H1 (cell line): ENCODE measurements at regions not wholly inside any gene's neighbourhood (a gene's known extent, or its start where the extent isn't known, plus 50 kb on each side); places are given as distances from the start of the nearest gene placed in this dataset.

Experiments
- CTCF ChIA-PET: fragments of 300-600 bp; sonication (Branson Sonifier 250); formaldehyde crosslinking; loops from one replicate; lab custom pipeline; 2021; ENCODE audit not compliant: partially characterized antibody; lab: Charles Lee
- POLR2A ChIA-PET: fragments of 300-600 bp; sonication (Branson Sonifier 250); formaldehyde crosslinking; loops from one replicate; lab custom pipeline; 2021; ENCODE audit warnings: inconsistent platforms; ENCODE audit not compliant: partially characterized antibody; lab: Charles Lee
- DNase-seq, 2 experiments: peaks; one replicate each; pipeline versions ENCODE4 v3.0.0 to v3.0.0-alpha.2; 2010 to 2022; ENCODE audit warnings: low spot score in 2 of 2, low read depth in 1 of 2, mixed read lengths in 1 of 2
- FAIRE-seq: peaks from 2 replicates; lab custom pipeline; 2011; peaks lifted over from hg19 to GRCh38; lab: Jason Lieb, UNC
- H2AFZ ChIP-seq: 2 replicates; pipeline ENCODE4 v1.8.1; 2012; ENCODE audit warnings: low read length, inconsistent platforms
- H2AK5ac ChIP-seq: 2 replicates; pipeline ENCODE4 v1.6.1; 2013; ENCODE audit warnings: low read depth, low read length
- H2BK120ac ChIP-seq: replicated peaks from 2 replicates; pipeline ENCODE3; 2013; ENCODE audit warnings: low read depth, low read length, inconsistent platforms
- H2BK12ac ChIP-seq: 2 replicates; pipeline ENCODE4 v1.6.1; 2013; ENCODE audit warnings: low read depth, low read length
- H2BK15ac ChIP-seq: 2 replicates; pipeline ENCODE4 v1.6.1; 2013; ENCODE audit warnings: low read length
- H2BK20ac ChIP-seq: 2 replicates; pipeline ENCODE4 v1.6.1; 2013; ENCODE audit warnings: low read length
- H2BK5ac ChIP-seq: 2 replicates; pipeline ENCODE4 v1.6.1; 2013; ENCODE audit warnings: low read depth, low read length
- H3K14ac ChIP-seq: 2 replicates; pipeline ENCODE4 v1.6.1; 2013; ENCODE audit warnings: inconsistent platforms; ENCODE audit not compliant: insufficient read length
- H3K18ac ChIP-seq: 2 replicates; pipeline ENCODE4 v1.6.1; 2013; ENCODE audit warnings: low read length; ENCODE audit errors: extremely low read depth
- H3K23ac ChIP-seq: 2 replicates; pipeline ENCODE4 v1.6.1; 2013; ENCODE audit warnings: inconsistent platforms; ENCODE audit not compliant: insufficient read length
- H3K23me2 ChIP-seq: 2 replicates; pipeline ENCODE4 v1.6.1; 2013; ENCODE audit warnings: low read depth, low read length
- H3K27ac ChIP-seq: 2 replicates; pipeline ENCODE4 v1.6.1; 2011; ENCODE audit warnings: low read depth, low read length, inconsistent platforms
- H3K27me3 ChIP-seq, 4 experiments: replicated peaks in 1 of 4; 1 replicate in 1 of 4; 2 replicates in 3 of 4; pipeline versions ENCODE4 v1.6.1 to v1.8.1; 2011 to 2013; ENCODE audit warnings: low read length in 3 of 4, mild to moderate bottlenecking in 3 of 4, inconsistent platforms in 2 of 4, mixed read lengths in 2 of 4, moderate library complexity in 1 of 4; ENCODE audit not compliant: control insufficient read depth in 3 of 4, insufficient read depth in 3 of 4; ENCODE audit errors: extremely low read depth in 1 of 4
- H3K36me3 ChIP-seq, 4 experiments: 2 replicates each; pipeline versions ENCODE4 v1.6.1 to v1.8.1; 2011 to 2013; ENCODE audit warnings: mild to moderate bottlenecking in 4 of 4, low read length in 3 of 4, moderate library complexity in 2 of 4, control low read depth in 1 of 4, inconsistent platforms in 1 of 4; ENCODE audit not compliant: insufficient read depth in 4 of 4, control insufficient read depth in 2 of 4
- H3K4ac ChIP-seq: replicated peaks from 2 replicates; pipeline ENCODE3; 2013; ENCODE audit warnings: low read length, low read depth, mixed read lengths, inconsistent platforms; ENCODE audit not compliant: insufficient read length
- H3K4me1 ChIP-seq, 4 experiments: replicated peaks in 1 of 4; 1 replicate in 1 of 4; 2 replicates in 3 of 4; pipeline versions ENCODE4 v1.6.1 to v1.8.1; 2011 to 2013; ENCODE audit warnings: low read length in 3 of 4, inconsistent platforms in 2 of 4, mixed read lengths in 1 of 4; ENCODE audit not compliant: insufficient read depth in 4 of 4, control insufficient read depth in 3 of 4
- H3K4me2 ChIP-seq, 2 experiments: 2 replicates each; pipeline versions ENCODE4 v1.6.1 to v1.8.1; 2011 to 2013; ENCODE audit warnings: low read depth in 2 of 2, low read length in 2 of 2, control low read depth in 1 of 2, inconsistent platforms in 1 of 2, mild to moderate bottlenecking in 1 of 2; ENCODE audit not compliant: insufficient read depth in 1 of 2
- H3K4me3 ChIP-seq, 4 experiments: fragments of 200-600, 300-600 bp in 1 of 4; sonication (generic), shearing (Covaris generic), sonication (Bioruptor Twin) in 1 of 4; 2 replicates each; pipeline versions ENCODE4 v1.5.1 to v1.8.1; 2011 to 2016; ENCODE audit warnings: low read length in 4 of 4, low read depth in 3 of 4, control low read depth in 2 of 4, inconsistent platforms in 2 of 4, mild to moderate bottlenecking in 2 of 4, mixed read lengths in 1 of 4, moderate library complexity in 1 of 4; ENCODE audit not compliant: insufficient read depth in 2 of 4; ENCODE audit errors: extremely low read depth in 1 of 4
- H3K56ac ChIP-seq: replicated peaks from 2 replicates; pipeline ENCODE3; 2013; ENCODE audit warnings: low read depth, mild to moderate bottlenecking, mixed read lengths, low read length, inconsistent platforms; ENCODE audit not compliant: insufficient read length
- H3K79me1 ChIP-seq: 2 replicates; pipeline ENCODE4 v1.6.1; 2013; ENCODE audit warnings: low read depth, low read length, control low read depth
- H3K79me2 ChIP-seq, 2 experiments: 2 replicates each; pipeline versions ENCODE4 v1.6.1 to v1.8.1; 2012 to 2013; ENCODE audit warnings: low read length in 2 of 2, mild to moderate bottlenecking in 2 of 2, inconsistent platforms in 1 of 2; ENCODE audit not compliant: insufficient read depth in 2 of 2, control insufficient read depth in 1 of 2
- H3K9ac ChIP-seq, 4 experiments: replicated peaks in 1 of 4; 1 replicate in 1 of 4; 2 replicates in 3 of 4; pipeline versions ENCODE4 v1.6.1 to v1.8.1; 2011 to 2013; ENCODE audit warnings: low read depth in 3 of 4, low read length in 3 of 4, control low read depth in 2 of 4, mild to moderate bottlenecking in 2 of 4, moderate library complexity in 2 of 4, inconsistent platforms in 1 of 4; ENCODE audit errors: extremely low read depth in 1 of 4
- H3K9me3 ChIP-seq, 2 experiments: 2 replicates each; pipeline versions ENCODE4 v1.6.1 to v1.8.1; 2012 to 2013; ENCODE audit warnings: mild to moderate bottlenecking in 2 of 2, moderate library complexity in 2 of 2, control low read depth in 1 of 2, inconsistent platforms in 1 of 2, low read depth in 1 of 2, low read length in 1 of 2, mixed read lengths in 1 of 2; ENCODE audit not compliant: insufficient read depth in 2 of 2
- H4K20me1 ChIP-seq, 2 experiments: replicated peaks in 1 of 2; 2 replicates each; pipeline versions ENCODE3 to v1.8.1; 2011 to 2013; ENCODE audit warnings: inconsistent platforms in 2 of 2, low read length in 2 of 2, mild to moderate bottlenecking in 1 of 2; ENCODE audit not compliant: insufficient read depth in 2 of 2, control insufficient read depth in 1 of 2
- H4K5ac ChIP-seq: 2 replicates; pipeline ENCODE4 v1.6.1; 2013; ENCODE audit warnings: low read length, low read depth, mixed read lengths, inconsistent platforms; ENCODE audit not compliant: insufficient read length
- H4K8ac ChIP-seq: 2 replicates; pipeline ENCODE4 v1.8.0; 2013; ENCODE audit warnings: mild to moderate bottlenecking, moderate library complexity, low read length, inconsistent platforms; ENCODE audit not compliant: insufficient read depth; ENCODE audit errors: extremely low read depth
- H4K91ac ChIP-seq: replicated peaks from 2 replicates; pipeline ENCODE3; 2013; ENCODE audit warnings: low read length, mixed read lengths, inconsistent platforms; ENCODE audit not compliant: insufficient read length
- GABPA ChIP-seq: IDR thresholded peaks from 2 replicates; pipeline ENCODE4 v1.6.1; 2011; ENCODE audit warnings: mild to moderate bottlenecking, low read length, moderate library complexity, borderline replicate concordance; ENCODE audit not compliant: insufficient read depth
- HDAC2 ChIP-seq, 2 experiments: fragments of 300-600 bp in 1 of 2; sonication (generic) in 1 of 2; IDR thresholded peaks; 2 replicates each; pipeline ENCODE4 v1.6.1; 2011 to 2012; ENCODE audit warnings: low read depth in 2 of 2, low read length in 2 of 2, mild to moderate bottlenecking in 2 of 2, moderate library complexity in 2 of 2, borderline replicate concordance in 1 of 2, inconsistent platforms in 1 of 2
- POLR2A ChIP-seq, 2 experiments: IDR thresholded peaks; 1 replicate in 1 of 2; 2 replicates in 1 of 2; pipeline ENCODE4 v1.6.1; 2011; ENCODE audit warnings: low read depth in 2 of 2, low read length in 2 of 2, mild to moderate bottlenecking in 2 of 2; ENCODE audit errors: control extremely low read depth in 1 of 2
- RAD21 ChIP-seq, 2 experiments: IDR thresholded peaks in 1 of 2; conservative IDR thresholded peaks in 1 of 2; 2 replicates each; pipeline ENCODE4 v1.6.1; 2011; ENCODE audit warnings: low read depth in 2 of 2, low read length in 2 of 2, improper control_type of control experiment in 1 of 2, inconsistent platforms in 1 of 2, mild to moderate bottlenecking in 1 of 2, moderate library complexity in 1 of 2
- RXRA ChIP-seq: IDR thresholded peaks from 2 replicates; pipeline ENCODE4 v1.6.1; 2011; ENCODE audit warnings: low read depth, mild to moderate bottlenecking, low read length, moderate library complexity; ENCODE audit not compliant: insufficient read depth
- SUZ12 ChIP-seq: fragments of 200-600 bp; sonication (generic); IDR thresholded peaks from 2 replicates; pipeline ENCODE4 v1.6.1; 2012; ENCODE audit warnings: mild to moderate bottlenecking, inconsistent platforms, low read length, moderate library complexity, mixed read lengths
- TCF12 ChIP-seq: IDR thresholded peaks from 2 replicates; pipeline ENCODE4 v1.6.1; 2011; ENCODE audit warnings: low read depth, mild to moderate bottlenecking, low read length
- WGBS, 2 experiments: shearing (Covaris generic) in 1 of 2; methylation state at CpG; one replicate each; pipeline versions ENCODE4 v1.1.6 to v1.1.7; 2013 to 2015; ENCODE audit warnings: low lambda C conversion rate in 2 of 2, mixed read lengths in 2 of 2, inconsistent platforms in 1 of 2, low coverage in 1 of 2, missing lambda C conversion rate in 1 of 2; ENCODE audit not compliant: insufficient replicate concordance in 2 of 2, insufficient coverage in 1 of 2, insufficient read length in 1 of 2; ENCODE audit errors: extremely low coverage in 1 of 2, missing lambda C conversion rate in 1 of 2; 5-methylcytosine and 5-hydroxymethylcytosine counted together

DNA sequence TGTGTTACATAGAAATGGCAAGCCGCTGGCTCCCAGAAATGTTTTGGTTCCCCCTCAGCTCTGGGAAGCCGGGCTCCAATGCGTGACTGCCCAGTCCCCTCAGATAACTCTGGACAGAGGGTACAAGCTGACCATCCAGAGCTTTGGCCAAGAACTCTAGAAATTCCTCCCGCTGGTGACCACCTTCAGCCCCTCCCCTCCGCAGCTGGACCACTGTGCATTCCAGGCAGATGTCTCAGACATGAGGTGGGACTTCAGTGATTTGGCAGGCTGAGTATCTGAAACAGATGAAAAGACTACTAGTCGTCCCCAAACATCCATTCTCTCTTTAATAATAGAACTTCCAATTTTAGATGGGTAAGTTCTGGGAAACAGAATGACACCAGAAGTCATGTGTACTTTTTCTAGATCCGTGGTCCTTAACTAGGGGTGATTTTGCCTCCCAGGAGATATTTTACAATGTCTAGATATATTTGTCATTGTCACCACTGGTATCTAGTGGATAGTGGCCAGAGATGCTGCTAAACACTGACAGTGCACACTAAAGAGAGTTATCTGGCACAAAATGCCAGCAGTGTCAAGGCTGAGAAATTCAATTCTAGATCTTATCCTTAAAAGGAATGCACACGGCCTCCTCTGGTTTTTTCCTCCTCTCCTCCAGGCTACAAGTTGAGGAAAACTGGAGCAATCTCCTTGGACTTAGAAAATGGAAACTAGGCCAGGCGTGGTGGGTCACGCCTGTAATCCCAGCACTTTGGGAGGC, 294.3 kb downstream of the SRBD1 start:
- Histone ChIP-seq H3K56ac (no peak overlapping the region), H3K36me3 (no peaks in the 10 kb centered on the region; a peak in 1 of 8 replicates), H2BK15ac (no peak overlapping the region), H3K4me3 (no peak overlapping the region), H4K5ac (no peak overlapping the region), H2BK12ac (no peak overlapping the region), H4K8ac (no peak overlapping the region), H3K27ac (no peak overlapping the region), H2AFZ (no peak overlapping the region), H3K18ac (no peak overlapping the region), H3K4ac (no peak overlapping the region), H3K79me2 (no peaks in the 10 kb centered on the region), H2BK5ac (no peak overlapping the region), H3K4me2 (no peak overlapping the region), H3K14ac (no peak overlapping the region), H3K4me1 (no peaks in the 10 kb centered on the region; a peak in 1 of 7 replicates), H2AK5ac (no peak overlapping the region; the same call in 1 of the 2 replicates), H3K23me2 (no peaks in the 10 kb centered on the region), H3K9ac (no peak overlapping the region), H3K27me3 (no peaks in the 10 kb centered on the region), H2BK120ac (no peak overlapping the region), H4K20me1 (no peaks in the 10 kb centered on the region), H3K79me1 (no peaks in the 10 kb centered on the region), H3K23ac (no peak overlapping the region), H4K91ac (no peak overlapping the region), H2BK20ac (no peak overlapping the region), H3K9me3 (no peaks in the 10 kb centered on the region)
- TF ChIP-seq GABPA, result no peak
- no peak for TF ChIP-seq HDAC2 (IDR thresholded peaks at IDR 0.05; ENCODE audit: borderline replicate concordance in 1 of 2, low read depth in 2 of 2, low read length in 2 of 2)
- no peak for TF ChIP-seq TCF12
- TF ChIP-seq RAD21 (IDR thresholded peaks at IDR 0.05 in 1 of 2, conservative IDR thresholded peaks at IDR 0.05 in 1 of 2; ENCODE audit: low read depth in 2 of 2, low read length in 2 of 2), result no peak
- TF ChIP-seq RXRA, result no peak
- TF ChIP-seq SUZ12, result no peak
- no peak for TF ChIP-seq POLR2A (IDR thresholded peaks at IDR 0.05; ENCODE audit: control extremely low read depth in 1 of 2, low read depth in 2 of 2, low read length in 2 of 2)
- DNase-seq (no peak), FAIRE-seq (no peak)
- 86% methylated on average over 10 of the region's 10 CpGs; no CpG with 5 or more reads in 1 of the 2 experiments for WGBS, 2 experiments
- POLR2A ChIA-PET, result no interaction called here
- CTCF ChIA-PET, result interaction anchor here (0.6 kb wide), 1 partner anchor 195 kb away, joined by 3 read pairs; no protein-coding TSS in a partner anchor
